K562 (cell line): ENCODE measurements at regions not wholly inside any gene's neighbourhood (a gene's known extent, or its start where the extent isn't known, plus 50 kb on each side); places are given as distances from the start of the nearest gene placed in this dataset.

Experiments
- EP300 ChIP-seq: IDR thresholded peaks from 2 replicates; pipeline ENCODE4 v1.6.1; 2012; ENCODE audit warnings: low read length, improper control_type of control experiment
- EZH2 ChIP-seq: IDR thresholded peaks from 2 replicates; pipeline ENCODE4 v1.6.1; 2012; ENCODE audit warnings: low read depth, mild to moderate bottlenecking, inconsistent platforms, low read length, borderline replicate concordance
- KDM1A ChIP-seq, 2 experiments: fragments of 450-650 bp; IDR thresholded peaks; 2 replicates each; pipeline ENCODE4 v1.6.1; 2016; ENCODE audit warnings: mild to moderate bottlenecking in 2 of 2
- NR3C1 ChIP-seq: sonication (generic); formaldehyde crosslinking; IDR thresholded peaks from 2 replicates; pipeline ENCODE4 v1.8.1; 2022; ENCODE audit warnings: missing genetic modification reagents
- RAD21 ChIP-seq, 2 experiments: fragments of 250-450 bp in 1 of 2; fragments of 450-650 bp in 1 of 2; sonication (Bioruptor Pico) in 1 of 2; formaldehyde crosslinking in 1 of 2; IDR thresholded peaks in 1 of 2; conservative IDR thresholded peaks in 1 of 2; 2 replicates each; pipeline versions ENCODE4 v1.4.0 to v1.8.0; 2020 to 2022; ENCODE audit warnings: mild to moderate bottlenecking in 2 of 2, moderate library complexity in 1 of 2
- SMARCC2 ChIP-seq: fragments of 450-650 bp; IDR thresholded peaks from 2 replicates; pipeline ENCODE4 v1.6.1; 2017; ENCODE audit warnings: antibody characterized with exemption, moderate library complexity, mild to moderate bottlenecking, low read depth
- ZNF644 ChIP-seq: fragments of 200-800 bp; sonication (Bioruptor generic); IDR thresholded peaks from 2 replicates; pipeline ENCODE4 v1.6.1; 2016; ENCODE audit warnings: low read depth, missing genetic modification characterization, missing compliant biosample characterization
- TF ChIP-seq, protein P1 (sequence below), 3 experiments: IDR thresholded peaks in 2 of 3; conservative IDR thresholded peaks in 1 of 3; 2 replicates each; pipeline ENCODE4 v1.5.1; 2011 to 2012; ENCODE audit warnings: low read length in 3 of 3, mild to moderate bottlenecking in 3 of 3, control low read depth in 2 of 3, improper control_type of control experiment in 1 of 3, inconsistent platforms in 1 of 3, low read depth in 1 of 3, mixed read lengths in 1 of 3, moderate library complexity in 1 of 3; ENCODE audit not compliant: insufficient read depth in 2 of 3
- TF ChIP-seq, protein P2 (sequence below): fragments of 450-650 bp; IDR thresholded peaks from 2 replicates; pipeline ENCODE4 v1.6.1; 2017; ENCODE audit warnings: antibody characterized with exemption

DNA sequence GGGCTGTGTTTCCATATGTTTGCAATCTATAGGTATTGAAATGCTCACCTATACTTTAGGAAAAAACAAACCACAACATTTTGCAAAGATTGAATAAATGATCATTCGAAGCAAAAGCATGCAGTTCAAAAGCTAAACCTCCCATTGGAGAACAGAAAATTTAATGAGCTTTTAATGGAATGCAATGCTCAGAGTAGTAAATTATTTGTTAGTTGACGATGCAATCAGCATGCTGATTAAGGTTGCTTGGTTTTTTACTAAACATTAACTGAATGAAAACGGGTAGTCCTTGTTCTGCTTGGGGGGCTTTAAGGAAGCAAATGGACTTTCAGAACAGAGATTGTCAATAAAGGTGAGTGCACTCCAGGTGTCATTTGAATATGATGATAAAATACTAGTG lies 123.3 kb upstream of the TMEM161B start:
- TF ChIP-seq, protein P1, sequence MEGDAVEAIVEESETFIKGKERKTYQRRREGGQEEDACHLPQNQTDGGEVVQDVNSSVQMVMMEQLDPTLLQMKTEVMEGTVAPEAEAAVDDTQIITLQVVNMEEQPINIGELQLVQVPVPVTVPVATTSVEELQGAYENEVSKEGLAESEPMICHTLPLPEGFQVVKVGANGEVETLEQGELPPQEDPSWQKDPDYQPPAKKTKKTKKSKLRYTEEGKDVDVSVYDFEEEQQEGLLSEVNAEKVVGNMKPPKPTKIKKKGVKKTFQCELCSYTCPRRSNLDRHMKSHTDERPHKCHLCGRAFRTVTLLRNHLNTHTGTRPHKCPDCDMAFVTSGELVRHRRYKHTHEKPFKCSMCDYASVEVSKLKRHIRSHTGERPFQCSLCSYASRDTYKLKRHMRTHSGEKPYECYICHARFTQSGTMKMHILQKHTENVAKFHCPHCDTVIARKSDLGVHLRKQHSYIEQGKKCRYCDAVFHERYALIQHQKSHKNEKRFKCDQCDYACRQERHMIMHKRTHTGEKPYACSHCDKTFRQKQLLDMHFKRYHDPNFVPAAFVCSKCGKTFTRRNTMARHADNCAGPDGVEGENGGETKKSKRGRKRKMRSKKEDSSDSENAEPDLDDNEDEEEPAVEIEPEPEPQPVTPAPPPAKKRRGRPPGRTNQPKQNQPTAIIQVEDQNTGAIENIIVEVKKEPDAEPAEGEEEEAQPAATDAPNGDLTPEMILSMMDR (IDR thresholded peaks at IDR 0.05 in 2 of 3, conservative IDR thresholded peaks at IDR 0.05 in 1 of 3; ENCODE audit: insufficient read depth in 2 of 3, low read depth in 1 of 3, low read length in 3 of 3): no peak
- TF ChIP-seq SMARCC2: no peak
- no peak for TF ChIP-seq EZH2
- TF ChIP-seq, protein P2, sequence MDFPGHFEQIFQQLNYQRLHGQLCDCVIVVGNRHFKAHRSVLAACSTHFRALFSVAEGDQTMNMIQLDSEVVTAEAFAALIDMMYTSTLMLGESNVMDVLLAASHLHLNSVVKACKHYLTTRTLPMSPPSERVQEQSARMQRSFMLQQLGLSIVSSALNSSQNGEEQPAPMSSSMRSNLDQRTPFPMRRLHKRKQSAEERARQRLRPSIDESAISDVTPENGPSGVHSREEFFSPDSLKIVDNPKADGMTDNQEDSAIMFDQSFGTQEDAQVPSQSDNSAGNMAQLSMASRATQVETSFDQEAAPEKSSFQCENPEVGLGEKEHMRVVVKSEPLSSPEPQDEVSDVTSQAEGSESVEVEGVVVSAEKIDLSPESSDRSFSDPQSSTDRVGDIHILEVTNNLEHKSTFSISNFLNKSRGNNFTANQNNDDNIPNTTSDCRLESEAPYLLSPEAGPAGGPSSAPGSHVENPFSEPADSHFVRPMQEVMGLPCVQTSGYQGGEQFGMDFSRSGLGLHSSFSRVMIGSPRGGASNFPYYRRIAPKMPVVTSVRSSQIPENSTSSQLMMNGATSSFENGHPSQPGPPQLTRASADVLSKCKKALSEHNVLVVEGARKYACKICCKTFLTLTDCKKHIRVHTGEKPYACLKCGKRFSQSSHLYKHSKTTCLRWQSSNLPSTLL: no peak
- TF ChIP-seq NR3C1 (CRISPR knock-in tag): no peak
- no peak for TF ChIP-seq RAD21 (CRISPR knock-in tag; conservative IDR thresholded peaks at IDR 0.05 in 1 of 2, IDR thresholded peaks at IDR 0.05 in 1 of 2)
- TF ChIP-seq EP300: no peak
- no peak for TF ChIP-seq KDM1A (IDR thresholded peaks at IDR 0.05)
- TF ChIP-seq ZNF644 (tag): no peak
